Neutrophil (primary cell): ENCODE measurements at regions not wholly inside any gene's neighbourhood (a gene's known extent, or its start where the extent isn't known, plus 50 kb on each side); places are given as distances from the start of the nearest gene placed in this dataset.

Experiments used
- H3K27ac ChIP-seq: fragments of 200-600 bp; sonication (generic); 2 replicates; pipeline ENCODE4 v1.5.1; 2016; ENCODE audit warnings: mild to moderate bottlenecking, moderate library complexity
- H3K27me3 ChIP-seq: fragments of 200-600 bp; sonication (generic); 2 replicates; pipeline ENCODE4 v1.6.0; 2016; ENCODE audit warnings: mild to moderate bottlenecking
- H3K36me3 ChIP-seq: fragments of 200-600 bp; sonication (generic); 2 replicates; pipeline ENCODE4 v1.5.1; 2017
- H3K4me1 ChIP-seq, 2 experiments: fragments of 200-600 bp in 1 of 2; sonication (generic) in 1 of 2; 1 replicate in 1 of 2; 2 replicates in 1 of 2; pipeline versions ENCODE4 v1.5.1 to v1.6.1; 2013 to 2016; ENCODE audit warnings: low read depth in 1 of 2, low read length in 1 of 2, mild to moderate bottlenecking in 1 of 2, moderate library complexity in 1 of 2; ENCODE audit not compliant: control insufficient read depth in 1 of 2, insufficient read depth in 1 of 2
- H3K4me3 ChIP-seq, 2 experiments: fragments of 200-600 bp in 1 of 2; sonication (generic) in 1 of 2; 1 replicate in 1 of 2; 2 replicates in 1 of 2; pipeline ENCODE4 v1.5.1; 2013 to 2016; ENCODE audit warnings: low read depth in 1 of 2, low read length in 1 of 2, mild to moderate bottlenecking in 1 of 2, moderate library complexity in 1 of 2
- H3K9me3 ChIP-seq: fragments of 200-600 bp; sonication (generic); 2 replicates; pipeline ENCODE4 v1.5.1; 2016
- CTCF ChIP-seq: fragments of 200-600 bp; sonication (generic); IDR thresholded peaks from 2 replicates; pipeline ENCODE4 v1.5.1; 2016; ENCODE audit warnings: antibody characterized with exemption

GRCh38 chr16:80045861-80046260 is 445.3 kb upstream of the MAF start:
- no peaks in the 10 kb centered on the region for H3K27me3 ChIP-seq
- H3K4me3 ChIP-seq, result no peak overlapping the region
- no peaks in the 10 kb centered on the region for H3K36me3 ChIP-seq
- no peaks in the 10 kb centered on the region for H3K9me3 ChIP-seq
- H3K4me1 ChIP-seq, result no peaks in the 10 kb centered on the region
- no peak for TF ChIP-seq CTCF
- no peak overlapping the region for H3K27ac ChIP-seq

GRCh38 chr16:80041410-80041809 is 440.9 kb upstream of the MAF start:
- Histone ChIP-seq H3K4me3 (no peak overlapping the region), H3K27me3 (no peaks in the 10 kb centered on the region), H3K9me3 (no peaks in the 10 kb centered on the region), H3K4me1 (no peaks in the 10 kb centered on the region), H3K36me3 (no peaks in the 10 kb centered on the region), H3K27ac (no peak overlapping the region)
- no peak for TF ChIP-seq CTCF

GRCh38 chr16:80040814-80041213 is 440.3 kb upstream of the MAF start:
- TF ChIP-seq CTCF, result no peak
- no peaks in the 10 kb centered on the region for H3K4me1 ChIP-seq
- no peak overlapping the region for H3K4me3 ChIP-seq
- H3K27ac ChIP-seq, result no peak overlapping the region
- H3K9me3 ChIP-seq, result no peaks in the 10 kb centered on the region
- no peaks in the 10 kb centered on the region for H3K36me3 ChIP-seq
- no peaks in the 10 kb centered on the region for H3K27me3 ChIP-seq

- Histone ChIP-seq H3K27me3 (no peaks in the 10 kb centered on the region), H3K36me3 (no peaks in the 10 kb centered on the region), H3K9me3 (no peaks in the 10 kb centered on the region), H3K4me1 (no peaks in the 10 kb centered on the region), H3K27ac (no peak overlapping the region), H3K4me3 (no peak overlapping the region)
- no peak for TF ChIP-seq CTCF
Measured at GRCh38 chr16:80040413-80040812, 439.9 kb upstream of the MAF start.

- Histone ChIP-seq H3K36me3 (no peaks in the 10 kb centered on the region), H3K4me1 (no peaks in the 10 kb centered on the region), H3K9me3 (no peaks in the 10 kb centered on the region), H3K4me3 (no peak overlapping the region), H3K27me3 (no peaks in the 10 kb centered on the region), H3K27ac (no peak overlapping the region)
- no peak for TF ChIP-seq CTCF
Measured at GRCh38 chr16:80039777-80040176, 439.2 kb upstream of the MAF start.

GRCh38 chr16:80038566-80038965 is 438.0 kb upstream of the MAF start:
- no peak for TF ChIP-seq CTCF
- Histone ChIP-seq H3K9me3 (no peaks in the 10 kb centered on the region), H3K4me1 (no peaks in the 10 kb centered on the region), H3K4me3 (no peak overlapping the region), H3K27ac (no peak overlapping the region), H3K36me3 (no peaks in the 10 kb centered on the region), H3K27me3 (no peaks in the 10 kb centered on the region)
